ENCODE measurements at regions not wholly inside any gene's neighbourhood (a gene's known extent, or its start where the extent isn't known, plus 50 kb on each side); places are given as distances from the start of the nearest gene placed in this dataset.

DNA sequence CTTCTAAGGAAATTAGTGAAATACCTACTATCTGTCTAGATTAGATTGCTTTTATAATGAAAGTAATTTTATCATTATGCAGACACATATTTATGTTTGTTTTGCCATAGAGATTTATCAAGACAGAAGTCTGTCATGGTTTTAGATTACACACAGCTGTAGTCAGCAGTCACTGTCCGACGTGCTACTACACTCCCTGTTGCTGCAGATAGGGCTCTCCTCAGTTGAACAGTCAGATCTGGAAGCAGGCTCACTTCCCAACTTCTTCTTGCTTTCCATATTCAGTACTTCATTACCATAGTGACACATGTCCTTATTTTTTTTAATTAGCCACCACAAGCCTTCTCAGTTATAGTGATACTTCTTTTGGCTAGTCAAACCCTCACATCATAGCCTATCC, 329.9 kb upstream of the ITGA1 start:
- Histone ChIP-seq H3K9me3 (replicated peaks) (no peaks in the 10 kb centered on the region), H3K36me3 (no peaks in the 10 kb centered on the region), H3K4me1 (no peaks in the 10 kb centered on the region), H3K27me3 (ENCODE audit: low read depth) (no peaks in the 10 kb centered on the region), H3K27ac (replicated peaks) (no peak overlapping the region), H3K4me3 (no peak overlapping the region)
- no peak for DNase-seq
- TF ChIP-seq, protein P1, sequence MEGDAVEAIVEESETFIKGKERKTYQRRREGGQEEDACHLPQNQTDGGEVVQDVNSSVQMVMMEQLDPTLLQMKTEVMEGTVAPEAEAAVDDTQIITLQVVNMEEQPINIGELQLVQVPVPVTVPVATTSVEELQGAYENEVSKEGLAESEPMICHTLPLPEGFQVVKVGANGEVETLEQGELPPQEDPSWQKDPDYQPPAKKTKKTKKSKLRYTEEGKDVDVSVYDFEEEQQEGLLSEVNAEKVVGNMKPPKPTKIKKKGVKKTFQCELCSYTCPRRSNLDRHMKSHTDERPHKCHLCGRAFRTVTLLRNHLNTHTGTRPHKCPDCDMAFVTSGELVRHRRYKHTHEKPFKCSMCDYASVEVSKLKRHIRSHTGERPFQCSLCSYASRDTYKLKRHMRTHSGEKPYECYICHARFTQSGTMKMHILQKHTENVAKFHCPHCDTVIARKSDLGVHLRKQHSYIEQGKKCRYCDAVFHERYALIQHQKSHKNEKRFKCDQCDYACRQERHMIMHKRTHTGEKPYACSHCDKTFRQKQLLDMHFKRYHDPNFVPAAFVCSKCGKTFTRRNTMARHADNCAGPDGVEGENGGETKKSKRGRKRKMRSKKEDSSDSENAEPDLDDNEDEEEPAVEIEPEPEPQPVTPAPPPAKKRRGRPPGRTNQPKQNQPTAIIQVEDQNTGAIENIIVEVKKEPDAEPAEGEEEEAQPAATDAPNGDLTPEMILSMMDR (IDR thresholded peaks at IDR 0.05; ENCODE audit: borderline replicate concordance) = no peak
- intact Hi-C loops (cut with micrococcal nuclease) = no loop called here

DNA sequence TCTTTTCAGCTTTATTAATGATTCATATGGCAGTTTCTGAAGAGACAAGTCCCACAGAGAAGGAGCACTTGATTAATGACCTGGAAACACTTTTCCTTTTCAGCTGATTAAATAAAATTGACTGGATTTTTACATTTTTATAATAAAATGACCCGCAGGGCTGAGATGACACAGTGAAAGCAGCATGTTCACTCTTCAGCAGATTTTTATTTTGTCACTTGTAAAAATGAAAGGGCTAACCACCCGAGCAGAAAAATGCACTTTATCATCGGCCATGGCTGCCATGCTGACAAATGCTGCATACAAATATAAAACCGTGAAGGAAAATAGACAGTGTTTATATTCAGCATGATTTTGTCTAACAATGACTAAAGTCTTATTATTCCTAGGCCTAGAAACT, 321.6 kb upstream of the ITGA1 start:
- H3K4me3 ChIP-seq = no peak overlapping the region
- intact Hi-C loops (cut with micrococcal nuclease) = no loop called here
- no peaks in the 10 kb centered on the region for H3K36me3 ChIP-seq
- no peaks in the 10 kb centered on the region for H3K27me3 ChIP-seq (ENCODE audit: low read depth)
- TF ChIP-seq, protein P1 (IDR thresholded peaks at IDR 0.05; ENCODE audit: borderline replicate concordance) = no peak
- no peak overlapping the region for H3K27ac ChIP-seq (replicated peaks)
- no peaks in the 10 kb centered on the region for H3K4me1 ChIP-seq
- no peak for DNase-seq
- H3K9me3 ChIP-seq (replicated peaks) = no peaks in the 10 kb centered on the region

DNA sequence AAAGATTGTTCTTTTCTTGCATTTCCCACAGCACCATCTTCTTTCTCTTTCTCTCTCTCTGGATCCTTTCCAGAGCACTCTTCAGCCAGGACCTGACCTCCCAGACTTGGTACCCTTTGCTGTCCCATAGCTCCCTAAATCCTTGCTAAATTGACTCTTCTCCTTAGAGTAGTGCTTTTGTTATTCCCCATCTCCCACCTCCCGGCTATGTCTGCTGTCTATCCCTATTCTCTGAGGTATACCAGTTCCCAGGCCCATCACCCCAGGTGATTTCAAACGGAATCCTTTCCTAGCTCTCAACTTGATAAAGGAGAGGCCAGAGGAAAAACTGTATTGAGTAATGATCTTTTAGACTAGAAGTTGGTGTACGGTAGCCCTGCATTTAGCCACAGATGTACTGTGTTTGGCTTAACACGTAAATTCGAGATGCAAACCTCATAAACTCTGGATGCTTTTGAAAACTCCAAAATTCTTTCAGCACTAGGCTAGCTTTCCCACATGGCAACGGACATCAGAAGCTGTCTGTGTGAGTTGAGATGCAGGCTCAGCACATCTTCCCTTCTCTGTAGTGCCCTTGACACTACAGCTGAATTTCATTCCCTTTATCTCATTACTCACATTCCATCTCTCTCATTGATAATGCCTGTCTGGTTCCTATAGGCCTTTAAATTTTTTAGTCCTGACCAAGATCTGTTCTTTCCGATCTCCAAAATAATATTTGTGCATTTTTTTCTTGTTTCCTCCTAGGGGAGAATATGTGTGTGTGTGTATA, 320.8 kb upstream of the ITGA1 start:
- TF ChIP-seq, protein P1 (IDR thresholded peaks at IDR 0.05; ENCODE audit: borderline replicate concordance) = no peak
- no peaks in the 10 kb centered on the region for H3K9me3 ChIP-seq (replicated peaks)
- intact Hi-C loops (cut with micrococcal nuclease) = no loop called here
- DNase-seq = no peak
- H3K27me3 ChIP-seq (ENCODE audit: low read depth) = no peaks in the 10 kb centered on the region
- H3K4me1 ChIP-seq = no peaks in the 10 kb centered on the region
- no peaks in the 10 kb centered on the region for H3K36me3 ChIP-seq
- no peak overlapping the region for H3K4me3 ChIP-seq
- no peak overlapping the region for H3K27ac ChIP-seq (replicated peaks)

DNA sequence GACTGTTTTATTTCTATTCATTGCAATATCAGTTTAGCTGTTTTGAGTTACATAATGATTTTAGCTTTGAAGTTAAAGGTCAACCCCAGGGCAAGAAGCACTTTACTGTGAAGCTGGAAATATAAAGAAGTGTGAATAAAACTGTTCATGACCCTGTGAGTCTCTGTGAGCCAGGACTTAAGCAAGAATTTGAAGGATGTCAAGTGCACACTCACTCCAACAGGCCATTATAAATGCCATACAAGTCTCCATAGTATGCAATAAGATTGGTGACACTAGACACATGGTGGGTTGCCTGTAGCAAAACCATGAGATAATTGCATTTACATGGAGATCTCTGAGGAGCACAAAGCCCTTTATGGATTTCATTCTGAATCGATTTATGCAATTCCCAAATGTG, 318.7 kb upstream of the ITGA1 start:
- Histone ChIP-seq H3K4me3 (no peak overlapping the region), H3K27me3 (ENCODE audit: low read depth) (no peaks in the 10 kb centered on the region), H3K27ac (replicated peaks) (no peak overlapping the region), H3K36me3 (no peaks in the 10 kb centered on the region), H3K4me1 (no peaks in the 10 kb centered on the region), H3K9me3 (replicated peaks) (no peaks in the 10 kb centered on the region)
- TF ChIP-seq, protein P1 (IDR thresholded peaks at IDR 0.05; ENCODE audit: borderline replicate concordance) = no peak
- no peak for DNase-seq
- intact Hi-C loops (cut with micrococcal nuclease) = no loop called here

DNA sequence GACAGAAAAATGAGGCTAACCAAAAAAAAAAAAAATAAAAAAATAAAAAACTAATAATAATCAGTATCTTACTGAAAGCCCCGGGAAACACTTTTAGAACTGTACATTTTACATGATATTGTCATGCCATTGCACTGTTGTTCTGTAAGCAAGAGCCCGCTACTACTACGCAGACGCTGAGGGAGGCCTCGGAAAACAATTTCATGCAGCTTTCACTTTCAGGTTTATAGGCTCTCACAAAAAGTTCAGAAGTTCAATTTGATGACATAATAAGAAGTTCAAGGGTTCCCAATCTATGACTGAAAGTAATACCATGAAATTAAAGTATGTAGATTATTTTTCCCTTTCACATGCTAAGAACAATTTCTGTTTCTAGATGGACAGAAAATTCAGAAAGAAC, 318.3 kb upstream of the ITGA1 start:
- intact Hi-C loops (cut with micrococcal nuclease) = no loop called here
- Histone ChIP-seq H3K4me1 (no peaks in the 10 kb centered on the region), H3K4me3 (no peak overlapping the region), H3K27ac (replicated peaks) (no peak overlapping the region), H3K27me3 (ENCODE audit: low read depth) (no peaks in the 10 kb centered on the region), H3K36me3 (no peaks in the 10 kb centered on the region), H3K9me3 (replicated peaks) (no peaks in the 10 kb centered on the region)
- no peak for DNase-seq
- TF ChIP-seq, protein P1 (IDR thresholded peaks at IDR 0.05; ENCODE audit: borderline replicate concordance) = no peak
